PC-3 (cell line): ENCODE measurements at regions not wholly inside any gene's neighbourhood (a gene's known extent, or its start where the extent isn't known, plus 50 kb on each side); places are given as distances from the start of the nearest gene placed in this dataset.

Experiments
- CTCF ChIP-seq: fragments of 300-600 bp; sonication (generic); conservative IDR thresholded peaks from 2 replicates; pipeline ENCODE4 v1.5.1; 2017; ENCODE audit warnings: antibody characterized with exemption, low read depth, mild to moderate bottlenecking, low read length
- EZH2 ChIP-seq: fragments of 300-600 bp; sonication (generic); IDR thresholded peaks from one replicate; pipeline ENCODE4 v1.6.1; 2017; ENCODE audit warnings: antibody characterized with exemption, mild to moderate bottlenecking, low read length; ENCODE audit not compliant: unreplicated experiment

DNA sequence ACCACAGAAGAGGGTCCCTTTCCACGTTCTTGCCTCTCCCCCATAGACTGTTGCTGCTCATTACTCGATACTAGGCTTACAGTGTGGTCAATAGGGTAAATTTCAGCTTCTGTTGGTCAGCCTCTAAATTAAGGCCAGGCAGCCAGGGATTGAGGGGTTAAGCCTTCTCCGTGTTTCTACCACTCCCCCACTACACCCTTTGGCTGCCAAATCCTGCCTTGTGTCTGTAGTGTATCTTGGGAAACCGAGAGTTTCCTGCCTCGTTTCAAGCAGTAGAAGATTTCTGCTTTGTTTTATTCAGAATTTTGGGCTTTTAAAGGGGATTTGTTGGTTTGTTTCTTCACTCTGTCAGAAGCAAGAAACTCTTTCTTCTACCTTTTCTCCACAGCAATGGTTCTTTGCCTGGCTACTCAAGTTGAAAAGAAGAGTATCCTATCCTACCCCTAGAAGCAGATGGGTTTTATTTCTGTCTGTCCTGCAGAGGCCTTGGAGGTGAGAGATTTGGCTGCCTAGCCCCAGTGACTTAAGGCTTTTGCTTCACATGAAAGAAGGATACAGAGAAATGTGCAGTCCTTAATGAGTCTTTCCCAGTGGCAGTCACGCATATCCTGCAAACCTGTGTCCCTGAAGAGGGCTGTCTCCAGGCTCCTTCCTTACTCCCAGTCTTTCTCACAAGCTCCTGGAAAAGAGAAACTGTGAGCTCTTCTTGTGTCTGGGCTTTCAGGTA is 261.5 kb upstream of the TANK start:
- no peak for TF ChIP-seq CTCF
- TF ChIP-seq EZH2: no peak
